Peyer's patch (tissue), 4 donors: ENCODE measurements at regions not wholly inside any gene's neighbourhood (a gene's known extent, or its start where the extent isn't known, plus 50 kb on each side); places are given as distances from the start of the nearest gene placed in this dataset.

Experiments used
- POLR2A ChIP-seq, 2 donors: fragments of 450-650 bp; IDR thresholded peaks; one replicate each; pipeline ENCODE4 v1.5.1; 2017; ENCODE audit warnings: antibody characterized with exemption in 2 of 2, mild to moderate bottlenecking in 2 of 2, moderate library complexity in 2 of 2
- TF ChIP-seq, protein P1 (sequence below), 6 experiments: fragments of 450-650 bp in 4 of 6; fragments of 200-600 bp in 2 of 6; sonication (generic) in 1 of 6; IDR thresholded peaks; one replicate each; pipeline ENCODE4 v1.5.1; 2017 to 2019; ENCODE audit warnings: antibody characterized with exemption in 6 of 6, mild to moderate bottlenecking in 3 of 6, moderate library complexity in 1 of 6

DNA sequence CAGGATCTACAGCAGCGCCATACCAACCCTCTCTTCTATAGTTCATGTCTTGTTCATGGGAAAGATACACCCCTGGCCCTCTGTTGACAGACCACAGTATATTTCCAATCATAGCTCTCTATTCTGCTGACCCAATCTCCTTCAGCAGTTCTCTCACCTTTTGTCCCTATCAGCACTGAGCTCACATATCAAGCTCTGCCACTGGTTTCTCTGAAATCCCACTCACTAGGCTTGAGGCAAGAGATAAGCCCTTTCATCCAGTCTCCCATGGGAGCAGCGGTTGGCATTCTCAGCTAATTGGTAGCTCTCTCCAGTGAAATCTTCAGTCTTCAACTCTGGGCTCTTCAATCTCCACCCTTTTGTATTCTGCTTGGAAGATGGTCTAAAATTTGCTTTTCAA is 313.4 kb downstream of the GJA1 start:
- TF ChIP-seq, protein P1, sequence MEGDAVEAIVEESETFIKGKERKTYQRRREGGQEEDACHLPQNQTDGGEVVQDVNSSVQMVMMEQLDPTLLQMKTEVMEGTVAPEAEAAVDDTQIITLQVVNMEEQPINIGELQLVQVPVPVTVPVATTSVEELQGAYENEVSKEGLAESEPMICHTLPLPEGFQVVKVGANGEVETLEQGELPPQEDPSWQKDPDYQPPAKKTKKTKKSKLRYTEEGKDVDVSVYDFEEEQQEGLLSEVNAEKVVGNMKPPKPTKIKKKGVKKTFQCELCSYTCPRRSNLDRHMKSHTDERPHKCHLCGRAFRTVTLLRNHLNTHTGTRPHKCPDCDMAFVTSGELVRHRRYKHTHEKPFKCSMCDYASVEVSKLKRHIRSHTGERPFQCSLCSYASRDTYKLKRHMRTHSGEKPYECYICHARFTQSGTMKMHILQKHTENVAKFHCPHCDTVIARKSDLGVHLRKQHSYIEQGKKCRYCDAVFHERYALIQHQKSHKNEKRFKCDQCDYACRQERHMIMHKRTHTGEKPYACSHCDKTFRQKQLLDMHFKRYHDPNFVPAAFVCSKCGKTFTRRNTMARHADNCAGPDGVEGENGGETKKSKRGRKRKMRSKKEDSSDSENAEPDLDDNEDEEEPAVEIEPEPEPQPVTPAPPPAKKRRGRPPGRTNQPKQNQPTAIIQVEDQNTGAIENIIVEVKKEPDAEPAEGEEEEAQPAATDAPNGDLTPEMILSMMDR (IDR thresholded peaks at IDR 0.05) = no peak
- no peak for TF ChIP-seq POLR2A (IDR thresholded peaks at IDR 0.05)
